OCI-LY3 (cell line): ENCODE measurements at regions not wholly inside any gene's neighbourhood (a gene's known extent, or its start where the extent isn't known, plus 50 kb on each side); places are given as distances from the start of the nearest gene placed in this dataset.

Experiments used
- H2AFZ ChIP-seq: fragments of 200-600, 300-600 bp; shearing (Covaris generic); 2 replicates; pipeline ENCODE4 v1.6.0; 2014; ENCODE audit warnings: antibody characterized with exemption, low read depth, low read length
- H3K27ac ChIP-seq: fragments of 200-600, 300-600 bp; sonication (generic); 2 replicates; pipeline ENCODE4 v1.5.1; 2014; ENCODE audit warnings: mild to moderate bottlenecking, low read length, moderate library complexity, mixed read lengths
- H3K27me3 ChIP-seq: fragments of 200-600, 300-600 bp; sonication (generic); 2 replicates; pipeline ENCODE4 v1.6.1; 2014; ENCODE audit warnings: low read depth, low read length, mixed read lengths
- H3K36me3 ChIP-seq: fragments of 200-600, 300-600 bp; sonication (generic); replicated peaks from 2 replicates; pipeline ENCODE3; 2014; ENCODE audit warnings: low read depth, low read length, mixed read lengths
- H3K4me1 ChIP-seq: fragments of 300-600, 200-600 bp; sonication (generic); 2 replicates; pipeline ENCODE4 v1.6.1; 2014; ENCODE audit warnings: low read length, mixed read lengths
- H3K4me2 ChIP-seq: fragments of 200-600, 300-600 bp; sonication (generic); 2 replicates; pipeline ENCODE4 v1.6.1; 2014; ENCODE audit warnings: low read length, mixed read lengths
- H3K4me3 ChIP-seq: fragments of 300-600, 200-600 bp; sonication (generic); 2 replicates; pipeline ENCODE4 v1.5.1; 2014; ENCODE audit warnings: antibody characterized with exemption, mild to moderate bottlenecking, low read length, moderate library complexity
- H3K79me2 ChIP-seq: fragments of 300-600, 200-600 bp; shearing (Covaris generic); 2 replicates; pipeline ENCODE4 v1.6.1; 2014; ENCODE audit warnings: mild to moderate bottlenecking, low read length, mixed read lengths
- H3K9ac ChIP-seq: fragments of 300-600, 200-600 bp; shearing (Covaris generic); 2 replicates; pipeline ENCODE4 v1.6.0; 2014; ENCODE audit warnings: mild to moderate bottlenecking, low read length, moderate library complexity
- H3K9me3 ChIP-seq: fragments of 200-600, 300-600 bp; shearing (Covaris generic); 2 replicates; pipeline ENCODE4 v1.6.1; 2014; ENCODE audit warnings: low read length, mixed read lengths; ENCODE audit not compliant: insufficient read depth
- H4K20me1 ChIP-seq: fragments of 200-600, 300-600 bp; sonication (generic); 2 replicates; pipeline ENCODE4 v1.6.1; 2016; ENCODE audit warnings: low read length, mixed read lengths; ENCODE audit not compliant: insufficient read depth
- EZH2phosphoT487 ChIP-seq: fragments of 200-600 bp; shearing (Covaris generic); IDR thresholded peaks from 2 replicates; pipeline ENCODE4 v1.6.1; 2018; ENCODE audit warnings: antibody characterized with exemption, mixed run types, low read depth
- TF ChIP-seq, protein P1 (sequence below): fragments of 200-600, 300-600 bp; sonication (generic); IDR thresholded peaks from 2 replicates; pipeline ENCODE4 v1.5.1; 2014; ENCODE audit warnings: antibody characterized with exemption, low read length, low read depth

DNA sequence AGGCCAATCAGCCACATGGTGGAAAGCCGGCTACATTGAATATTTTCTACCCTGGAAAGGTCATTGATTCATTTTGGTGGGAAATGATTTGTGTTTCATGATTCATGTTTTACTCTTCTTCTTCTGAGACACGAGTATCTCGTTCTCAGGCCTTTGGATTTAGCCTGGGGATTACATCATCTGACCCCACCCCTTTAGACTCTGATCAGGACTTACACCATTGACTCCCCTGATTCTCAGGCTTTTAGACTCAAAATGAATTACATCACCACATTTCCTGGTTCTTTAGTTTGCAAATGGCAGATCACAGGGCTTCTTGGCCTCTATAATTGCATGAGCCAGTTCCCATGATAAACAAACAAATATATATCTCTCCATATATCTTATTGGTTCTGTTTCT is 228.8 kb downstream of the ADGRG6 start:
- no peaks in the 10 kb centered on the region for H3K9me3 ChIP-seq
- no peaks in the 10 kb centered on the region for H3K27me3 ChIP-seq
- H3K4me3 ChIP-seq: no peak overlapping the region
- H3K4me1 ChIP-seq: no peaks in the 10 kb centered on the region
- no peaks in the 10 kb centered on the region for H3K79me2 ChIP-seq
- no peak overlapping the region for H3K9ac ChIP-seq
- H3K4me2 ChIP-seq: no peak overlapping the region
- H2AFZ ChIP-seq: no peak overlapping the region
- no peaks in the 10 kb centered on the region for H4K20me1 ChIP-seq
- H3K27ac ChIP-seq: no peak overlapping the region
- TF ChIP-seq, protein P1, sequence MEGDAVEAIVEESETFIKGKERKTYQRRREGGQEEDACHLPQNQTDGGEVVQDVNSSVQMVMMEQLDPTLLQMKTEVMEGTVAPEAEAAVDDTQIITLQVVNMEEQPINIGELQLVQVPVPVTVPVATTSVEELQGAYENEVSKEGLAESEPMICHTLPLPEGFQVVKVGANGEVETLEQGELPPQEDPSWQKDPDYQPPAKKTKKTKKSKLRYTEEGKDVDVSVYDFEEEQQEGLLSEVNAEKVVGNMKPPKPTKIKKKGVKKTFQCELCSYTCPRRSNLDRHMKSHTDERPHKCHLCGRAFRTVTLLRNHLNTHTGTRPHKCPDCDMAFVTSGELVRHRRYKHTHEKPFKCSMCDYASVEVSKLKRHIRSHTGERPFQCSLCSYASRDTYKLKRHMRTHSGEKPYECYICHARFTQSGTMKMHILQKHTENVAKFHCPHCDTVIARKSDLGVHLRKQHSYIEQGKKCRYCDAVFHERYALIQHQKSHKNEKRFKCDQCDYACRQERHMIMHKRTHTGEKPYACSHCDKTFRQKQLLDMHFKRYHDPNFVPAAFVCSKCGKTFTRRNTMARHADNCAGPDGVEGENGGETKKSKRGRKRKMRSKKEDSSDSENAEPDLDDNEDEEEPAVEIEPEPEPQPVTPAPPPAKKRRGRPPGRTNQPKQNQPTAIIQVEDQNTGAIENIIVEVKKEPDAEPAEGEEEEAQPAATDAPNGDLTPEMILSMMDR: no peak
- no peak for TF ChIP-seq EZH2phosphoT487
- H3K36me3 ChIP-seq: no peaks in the 10 kb centered on the region

DNA sequence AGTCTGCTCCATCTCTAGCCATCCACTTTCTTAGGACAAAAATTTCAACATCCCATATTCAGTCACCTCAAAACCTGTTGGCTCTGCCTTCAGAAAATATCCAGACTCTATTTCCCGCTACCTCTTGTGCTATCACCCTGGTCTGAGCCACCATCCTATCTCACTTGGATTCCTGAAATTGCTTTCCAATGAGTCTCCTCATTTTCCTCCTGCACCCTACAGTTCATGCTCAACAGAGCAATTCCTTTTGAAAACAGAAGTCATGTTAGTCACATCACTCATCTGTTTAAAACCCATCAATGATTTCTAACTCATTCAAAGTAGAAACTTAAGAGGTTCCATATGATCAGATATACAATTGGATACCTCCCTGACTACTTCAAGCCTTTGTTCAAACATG is 229.9 kb downstream of the ADGRG6 start:
- Histone ChIP-seq H3K79me2 (no peaks in the 10 kb centered on the region), H3K4me1 (no peaks in the 10 kb centered on the region), H3K36me3 (no peaks in the 10 kb centered on the region), H3K27ac (no peak overlapping the region), H3K9me3 (no peaks in the 10 kb centered on the region), H3K4me2 (no peak overlapping the region), H3K4me3 (no peak overlapping the region), H3K27me3 (no peaks in the 10 kb centered on the region), H3K9ac (no peak overlapping the region), H4K20me1 (no peaks in the 10 kb centered on the region), H2AFZ (no peak overlapping the region)
- TF ChIP-seq, protein P1: no peak
- TF ChIP-seq EZH2phosphoT487: no peak

DNA sequence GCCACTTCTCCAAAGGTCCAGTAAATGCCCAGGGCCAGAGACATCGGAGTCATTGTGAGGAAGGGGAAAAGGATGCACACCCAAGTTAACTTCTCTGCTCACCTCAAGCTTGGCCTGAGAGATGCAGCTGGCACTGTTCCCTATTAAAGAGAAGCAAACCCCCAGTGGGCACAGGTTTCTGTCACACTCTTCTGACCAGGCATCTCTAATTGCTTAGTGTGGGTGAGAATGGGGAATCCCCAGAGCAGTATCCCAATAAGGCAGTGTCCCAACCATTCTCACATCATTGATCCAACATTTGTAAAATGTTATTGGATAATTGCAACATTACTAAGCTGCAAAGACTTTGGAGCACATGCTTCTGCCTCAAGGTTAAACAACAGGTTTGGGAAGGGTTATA is 232.3 kb downstream of the ADGRG6 start:
- H4K20me1 ChIP-seq: no peaks in the 10 kb centered on the region
- H3K79me2 ChIP-seq: no peaks in the 10 kb centered on the region
- H3K27me3 ChIP-seq: no peaks in the 10 kb centered on the region
- H3K36me3 ChIP-seq: no peaks in the 10 kb centered on the region
- no peak for TF ChIP-seq EZH2phosphoT487
- TF ChIP-seq, protein P1: no peak
- no peak overlapping the region for H3K9ac ChIP-seq
- H3K4me2 ChIP-seq: no peak overlapping the region
- no peak overlapping the region for H3K4me3 ChIP-seq
- no peak overlapping the region for H2AFZ ChIP-seq
- no peaks in the 10 kb centered on the region for H3K4me1 ChIP-seq
- H3K9me3 ChIP-seq: no peaks in the 10 kb centered on the region
- no peak overlapping the region for H3K27ac ChIP-seq

DNA sequence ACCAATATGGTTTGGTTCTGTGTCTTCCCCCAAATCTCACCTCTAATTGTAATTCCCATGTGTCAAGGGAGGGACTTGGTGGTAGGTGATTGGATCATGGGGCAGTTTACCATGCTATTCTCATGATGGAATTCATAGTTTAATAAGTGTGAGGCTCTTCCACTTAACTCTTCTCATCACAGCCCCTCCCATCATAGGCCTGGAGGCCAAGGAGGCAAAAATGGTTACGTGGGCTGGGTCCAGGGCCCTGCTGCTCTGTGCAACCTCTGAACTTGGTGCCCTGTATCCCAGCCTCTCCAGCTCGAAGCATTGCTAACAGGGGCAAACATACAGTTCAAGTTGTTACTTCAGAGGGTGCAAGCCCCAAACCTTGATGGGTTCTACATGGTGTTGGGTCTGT is 232.7 kb downstream of the ADGRG6 start:
- no peaks in the 10 kb centered on the region for H3K36me3 ChIP-seq
- no peak overlapping the region for H2AFZ ChIP-seq
- H3K4me1 ChIP-seq: no peaks in the 10 kb centered on the region
- H3K9me3 ChIP-seq: no peaks in the 10 kb centered on the region
- H3K27ac ChIP-seq: no peak overlapping the region
- H3K4me3 ChIP-seq: no peak overlapping the region
- H3K79me2 ChIP-seq: no peaks in the 10 kb centered on the region
- H3K9ac ChIP-seq: no peak overlapping the region
- no peak overlapping the region for H3K4me2 ChIP-seq
- H3K27me3 ChIP-seq: no peaks in the 10 kb centered on the region
- H4K20me1 ChIP-seq: no peaks in the 10 kb centered on the region
- TF ChIP-seq, protein P1: no peak
- no peak for TF ChIP-seq EZH2phosphoT487
